Erythroblast (primary cell): ENCODE measurements at regions not wholly inside any gene's neighbourhood (a gene's known extent, or its start where the extent isn't known, plus 50 kb on each side); places are given as distances from the start of the nearest gene placed in this dataset.

Experiments used
- GATA1 ChIP-seq: IDR thresholded peaks from 2 replicates; pipeline ENCODE4 v1.6.1; 2011; ENCODE audit warnings: low read depth, mild to moderate bottlenecking, control low read depth, low read length, moderate library complexity
- POLR2A ChIP-seq: IDR thresholded peaks from 2 replicates; pipeline ENCODE4 v1.6.1; 2011; ENCODE audit warnings: mild to moderate bottlenecking, low read length

DNA sequence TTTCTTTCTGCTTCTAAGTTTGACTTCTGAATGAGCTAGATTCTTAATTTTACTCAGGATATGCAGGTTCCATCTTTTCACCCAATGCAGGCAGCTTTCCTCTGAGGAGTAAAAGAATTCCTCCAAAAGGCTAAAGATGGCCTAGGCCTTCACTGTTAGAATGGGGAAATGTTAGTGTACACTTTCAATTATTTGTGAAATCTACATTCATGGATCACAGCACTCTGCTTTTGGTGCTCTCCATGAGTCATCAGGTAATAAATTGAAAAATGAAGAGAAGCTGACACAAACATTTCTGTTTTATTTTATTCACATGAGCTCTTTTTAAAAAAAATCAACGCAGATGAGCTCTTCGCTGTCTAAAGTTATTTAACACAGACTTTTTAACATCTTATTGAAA lies 502.5 kb upstream of the GOLIM4 start:
- TF ChIP-seq POLR2A (no peak), GATA1 (no peak)
